HCT116 (cell line): ENCODE measurements at regions not wholly inside any gene's neighbourhood (a gene's known extent, or its start where the extent isn't known, plus 50 kb on each side); places are given as distances from the start of the nearest gene placed in this dataset.

Source experiments
- ATAC-seq: fragments of 200-7000 bp; cut with Tn5 transposase; 2 replicates; pipeline ENCODE4 v1.9.1; 2020; ENCODE audit warnings: mild to moderate bottlenecking, moderate library complexity
- BruUV-seq: library from RNA; stranded (reverse); fragments of 400-500 nt; replicated peaks from 2 replicates; lab custom pipeline; 2021; lab: Mats Ljungman, UMichigan
- CTCF ChIA-PET: fragments of 300-600 bp; sonication (Branson Sonifier 250); formaldehyde crosslinking; loops from one replicate; lab custom pipeline; 2021; ENCODE audit warnings: antibody characterized with exemption; lab: Charles Lee
- POLR2A ChIA-PET: fragments of 300-600, 350-600 bp; sonication (Branson Sonifier 250); formaldehyde crosslinking; loops from one replicate; lab custom pipeline; 2021; ENCODE audit warnings: antibody characterized with exemption; lab: Charles Lee
- RAD21 ChIA-PET, 2 experiments: fragments of 300-600 bp; sonication (Branson Sonifier 250); formaldehyde crosslinking; loops; one replicate each; lab custom pipeline; 2023; ENCODE audit warnings: low total read pairs in 2 of 2; ENCODE audit not compliant: uncharacterized antibody in 2 of 2, unreplicated experiment in 2 of 2, low non-redundant PET in 1 of 2; lab: Charles Lee
- DNase-seq: peaks from one replicate; pipeline ENCODE4 v3.0.0-alpha.2; 2010; ENCODE audit warnings: low read depth, low spot score
- H2AFZ ChIP-seq: fragments of 200-600 bp; shearing (Covaris generic), sonication (generic); 2 replicates; pipeline ENCODE4 v1.6.1; 2017; ENCODE audit warnings: low read depth, mixed run types, mixed read lengths, antibody characterized with exemption, low read length; ENCODE audit not compliant: poor library complexity, severe bottlenecking
- H3K27ac ChIP-seq: 2 replicates; pipeline ENCODE4 v1.5.1; 2012; ENCODE audit warnings: low read depth, low read length
- H3K27me3 ChIP-seq: fragments of 200-600 bp; sonication (generic); 2 replicates; pipeline ENCODE4 v1.6.1; 2016; ENCODE audit warnings: mixed run types, low read length, mixed read lengths; ENCODE audit not compliant: insufficient read depth
- H3K36me3 ChIP-seq, 2 experiments: fragments of 200-500 bp in 1 of 2; fragments of 200-600 bp in 1 of 2; sonication (Bioruptor generic) in 1 of 2; sonication (generic) in 1 of 2; 2 replicates each; pipeline versions ENCODE4 v1.5.1 to v1.6.1; 2014 to 2016; ENCODE audit warnings: low read length in 2 of 2, inconsistent platforms in 1 of 2, mixed read lengths in 1 of 2, mixed run types in 1 of 2; ENCODE audit not compliant: insufficient read depth in 2 of 2, control insufficient read depth in 1 of 2
- H3K4me1 ChIP-seq, 2 experiments: fragments of 200-600 bp in 1 of 2; sonication (generic) in 1 of 2; 2 replicates each; pipeline versions ENCODE4 v1.5.1 to v1.6.1; 2012 to 2017; ENCODE audit warnings: low read length in 2 of 2, inconsistent platforms in 1 of 2, mild to moderate bottlenecking in 1 of 2, mixed read lengths in 1 of 2, mixed run types in 1 of 2, moderate library complexity in 1 of 2; ENCODE audit not compliant: insufficient read depth in 2 of 2, control insufficient read depth in 1 of 2
- H3K4me2 ChIP-seq: fragments of 200-600 bp; sonication (generic); 2 replicates; pipeline ENCODE4 v1.6.1; 2017; ENCODE audit warnings: mixed run types, low read length, mixed read lengths
- H3K4me3 ChIP-seq, 2 experiments: fragments of 200-600 bp in 1 of 2; sonication (generic) in 1 of 2; replicated peaks in 1 of 2; 2 replicates each; pipeline ENCODE4 v1.5.1; 2011 to 2016; ENCODE audit warnings: low read length in 2 of 2, control low read depth in 1 of 2, low read depth in 1 of 2, mild to moderate bottlenecking in 1 of 2, mixed read lengths in 1 of 2, mixed run types in 1 of 2
- H3K79me2 ChIP-seq: fragments of 200-600 bp; sonication (generic); 2 replicates; pipeline ENCODE4 v1.6.1; 2017; ENCODE audit warnings: mild to moderate bottlenecking, mixed run types, low read length, moderate library complexity, mixed read lengths; ENCODE audit not compliant: insufficient read depth
- H3K9ac ChIP-seq: fragments of 200-600 bp; sonication (generic); 2 replicates; pipeline ENCODE4 v1.6.1; 2016; ENCODE audit warnings: low read length, mixed read lengths
- H3K9me2 ChIP-seq: fragments of 200-600 bp; sonication (generic), shearing (Covaris generic); 2 replicates; pipeline ENCODE4 v1.6.1; 2017; ENCODE audit warnings: mixed run types, mild to moderate bottlenecking, moderate library complexity; ENCODE audit not compliant: insufficient read depth
- H3K9me3 ChIP-seq, 2 experiments: fragments of 200-500 bp in 1 of 2; fragments of 200-600 bp in 1 of 2; sonication (Bioruptor generic) in 1 of 2; sonication (generic) in 1 of 2; 2 replicates each; pipeline ENCODE4 v1.6.1; 2014 to 2017; ENCODE audit warnings: low read length in 2 of 2, mixed read lengths in 2 of 2, inconsistent platforms in 1 of 2, low read depth in 1 of 2, mild to moderate bottlenecking in 1 of 2, mixed run types in 1 of 2, moderate library complexity in 1 of 2; ENCODE audit not compliant: control insufficient read depth in 1 of 2, insufficient read depth in 1 of 2
- H4K20me1 ChIP-seq: fragments of 200-600 bp; sonication (generic), shearing (Covaris generic); 2 replicates; pipeline ENCODE4 v1.6.1; 2017; ENCODE audit warnings: mixed run types, mild to moderate bottlenecking, moderate library complexity; ENCODE audit not compliant: insufficient read depth
- ATF3 ChIP-seq: IDR thresholded peaks from 2 replicates; pipeline ENCODE4 v1.6.1; 2012
- CBX3 ChIP-seq: IDR thresholded peaks from 2 replicates; pipeline ENCODE4 v1.6.1; 2012; ENCODE audit warnings: low read depth
- CTCF ChIP-seq, 3 experiments: fragments of 200-600 bp in 1 of 3; sonication (generic) in 1 of 3; IDR thresholded peaks in 2 of 3; conservative IDR thresholded peaks in 1 of 3; 2 replicates each; pipeline ENCODE4 v1.5.1; 2012 to 2017; ENCODE audit warnings: low read depth in 2 of 3, low read length in 2 of 3, antibody characterized with exemption in 1 of 3, borderline replicate concordance in 1 of 3, control low read depth in 1 of 3, mild to moderate bottlenecking in 1 of 3, mixed read lengths in 1 of 3, mixed run types in 1 of 3, moderate library complexity in 1 of 3; ENCODE audit not compliant: insufficient read depth in 1 of 3
- ELF1 ChIP-seq: IDR thresholded peaks from 2 replicates; pipeline ENCODE4 v1.6.1; 2012; ENCODE audit warnings: low read depth, borderline replicate concordance
- EZH2 ChIP-seq: fragments of 200-600 bp; sonication (generic); IDR thresholded peaks from 2 replicates; pipeline ENCODE4 v1.6.1; 2017; ENCODE audit warnings: antibody characterized with exemption, mixed run types
- EZH2phosphoT487 ChIP-seq: fragments of 200-600 bp; IDR thresholded peaks from 2 replicates; pipeline ENCODE4 v1.6.1; 2018; ENCODE audit warnings: antibody characterized with exemption, borderline replicate concordance
- JUND ChIP-seq: IDR thresholded peaks from 2 replicates; pipeline ENCODE4 v1.6.1; 2012
- MAX ChIP-seq: IDR thresholded peaks from 2 replicates; pipeline ENCODE4 v1.6.1; 2012
- POLR2A ChIP-seq: IDR thresholded peaks from 2 replicates; pipeline ENCODE4 v1.7.0; 2011; ENCODE audit warnings: borderline replicate concordance; ENCODE audit not compliant: insufficient read depth, insufficient read length; ENCODE audit errors: extremely low read depth
- RAD21 ChIP-seq: IDR thresholded peaks from 2 replicates; pipeline ENCODE4 v1.6.1; 2012; ENCODE audit warnings: low read depth, mild to moderate bottlenecking
- SIN3A ChIP-seq: IDR thresholded peaks from 2 replicates; pipeline ENCODE4 v1.6.1; 2012; ENCODE audit warnings: low read depth
- TCF7L2 ChIP-seq: IDR thresholded peaks from 2 replicates; pipeline ENCODE4 v1.7.0; 2011; ENCODE audit warnings: borderline replicate concordance, inconsistent platforms; ENCODE audit not compliant: insufficient read depth, insufficient read length; ENCODE audit errors: extremely low read depth
- YY1 ChIP-seq: IDR thresholded peaks from 2 replicates; pipeline ENCODE4 v1.6.1; 2011; ENCODE audit warnings: low read length, low read depth, moderate library complexity, mild to moderate bottlenecking; ENCODE audit not compliant: insufficient replicate concordance; ENCODE audit errors: extremely low read depth
- ZFX ChIP-seq: fragments of 450-650 bp; IDR thresholded peaks from 2 replicates; pipeline ENCODE4 v1.6.1; 2017
- intact Hi-C: fragments of 100-400 bp; cut with micrococcal nuclease; formaldehyde crosslinking; loops from 2 replicates; pipeline ENCODE4 v1.10.0; 2022

- no peak for TF ChIP-seq POLR2A
- TF ChIP-seq, all 23 proteins: peak for 0
These were observed 73.9 kb downstream of the ACKR3 start (continued) for GRCh38 chr2:236643480-236643879.

GRCh38 chr2:236644067-236644466, 74.4 kb downstream of the ACKR3 start:
- no peak overlapping the region for H3K27ac ChIP-seq
- POLR2A ChIA-PET, result no interaction called here

More at GRCh38 chr2:236644067-236644466, 74.4 kb downstream of the ACKR3 start:
- BruUV-seq, result no TSS peak
- no peaks in the 10 kb centered on the region for H4K20me1 ChIP-seq
- H2AFZ ChIP-seq, result no peak overlapping the region
- ATAC-seq (no peak), DNase-seq (no peak)
- peaks cover 26% of the 10 kb centered on the region for H3K27me3 ChIP-seq
- ChIA-PET CTCF (no interaction called here), RAD21 (no interaction called here)
- peaks cover 3 to 9% of the 10 kb centered on the region in 2 experiments; a peak in 2 of 4 replicates for H3K4me1 ChIP-seq
- no peak overlapping the region for H3K4me2 ChIP-seq
- no peak overlapping the region for H3K4me3 ChIP-seq
- no peak overlapping the region for H3K9ac ChIP-seq
- H3K9me3 ChIP-seq, result no peaks in the 10 kb centered on the region
- H3K36me3 ChIP-seq, result no peaks in the 10 kb centered on the region
- no peaks in the 10 kb centered on the region for H3K9me2 ChIP-seq
- TF ChIP-seq EZH2 (no peak), CTCF (IDR thresholded peaks at IDR 0.05 in 2 of 3, conservative IDR thresholded peaks at IDR 0.05 in 1 of 3; ENCODE audit: borderline replicate concordance in 1 of 3, insufficient read depth in 1 of 3, low read depth in 2 of 3, low read length in 2 of 3) (no peak), TCF7L2 (no peak), CBX3 (no peak), ATF3 (no peak), YY1 (no peak), EZH2phosphoT487 (no peak), ELF1 (no peak), MAX (no peak), JUND (no peak), ZFX (no peak), RAD21 (no peak), SIN3A (no peak)
- no peaks in the 10 kb centered on the region for H3K79me2 ChIP-seq
- intact Hi-C loops, result no loop called here
